SK-N-SH (cell line): ENCODE measurements at regions not wholly inside any gene's neighbourhood (a gene's known extent, or its start where the extent isn't known, plus 50 kb on each side); places are given as distances from the start of the nearest gene placed in this dataset.
A peak's percentile ranks its signal among the peaks of the same experiment; 100 is the strongest.

Experiments
- CTCF ChIA-PET: fragments of 300-600, 350-600 bp; formaldehyde crosslinking; extraction: SDS; loops from one replicate; lab custom pipeline; 2021; lab: Yijun Ruan, JAX
- POLR2A ChIA-PET: fragments of 350-600 bp; sonication (Branson Sonifier 250); formaldehyde crosslinking; extraction: SDS; loops from one replicate; lab custom pipeline; 2020; ENCODE audit warnings: antibody characterized with exemption, inconsistent platforms; lab: Yijun Ruan, JAX
- DNase-seq: peaks from one replicate; pipeline ENCODE4 v3.0.0; 2012
- H2AFZ ChIP-seq: fragments of 200-600 bp; sonication (generic); 2 replicates; pipeline ENCODE4 v1.8.1; 2016; ENCODE audit warnings: antibody characterized with exemption, mild to moderate bottlenecking, low read depth
- H3F3A ChIP-seq: fragments of 200-600 bp; sonication (generic); replicated peaks from 2 replicates; pipeline ENCODE3; 2016; ENCODE audit warnings: antibody characterized with exemption, mild to moderate bottlenecking; ENCODE audit not compliant: insufficient read depth
- H3K27ac ChIP-seq, 2 experiments: fragments of 200-500 bp in 1 of 2; fragments of 200-600 bp in 1 of 2; sonication (Bioruptor generic) in 1 of 2; sonication (generic), shearing (Covaris generic) in 1 of 2; 2 replicates each; pipeline versions ENCODE4 v1.5.1 to v1.6.1; 2014 to 2016; ENCODE audit warnings: low read depth in 2 of 2, inconsistent platforms in 1 of 2, low read length in 1 of 2, mild to moderate bottlenecking in 1 of 2, mixed read lengths in 1 of 2
- H3K27me3 ChIP-seq: fragments of 200-600 bp; sonication (generic), shearing (Covaris generic); 2 replicates; pipeline ENCODE4 v1.6.1; 2016; ENCODE audit warnings: mixed run types; ENCODE audit not compliant: insufficient read depth
- H3K36me3 ChIP-seq, 2 experiments: fragments of 200-500 bp in 1 of 2; fragments of 200-600 bp in 1 of 2; sonication (Bioruptor generic) in 1 of 2; sonication (generic) in 1 of 2; replicated peaks in 1 of 2; 2 replicates each; pipeline versions ENCODE3 to v1.5.1; 2014 to 2016; ENCODE audit warnings: low read length in 1 of 2, mild to moderate bottlenecking in 1 of 2; ENCODE audit not compliant: insufficient read depth in 2 of 2, control insufficient read depth in 1 of 2
- H3K4me1 ChIP-seq, 2 experiments: fragments of 200-500 bp in 1 of 2; fragments of 200-600 bp in 1 of 2; sonication (Bioruptor generic) in 1 of 2; sonication (generic), shearing (Covaris generic) in 1 of 2; 2 replicates each; pipeline versions ENCODE4 v1.5.1 to v1.6.1; 2014 to 2016; ENCODE audit warnings: low read depth in 1 of 2, low read length in 1 of 2, mixed run types in 1 of 2; ENCODE audit not compliant: insufficient read depth in 2 of 2, control insufficient read depth in 1 of 2
- H3K4me2 ChIP-seq: fragments of 200-600 bp; sonication (generic), shearing (Covaris generic); 2 replicates; pipeline ENCODE4 v1.6.1; 2017; ENCODE audit warnings: mixed run types
- H3K4me3 ChIP-seq, 2 experiments: fragments of 200-500 bp in 1 of 2; fragments of 200-600 bp in 1 of 2; sonication (Bioruptor generic) in 1 of 2; sonication (generic), shearing (Covaris generic) in 1 of 2; 2 replicates each; pipeline versions ENCODE4 v1.5.1 to v1.8.1; 2014 to 2016; ENCODE audit warnings: low read depth in 2 of 2, inconsistent platforms in 1 of 2, low read length in 1 of 2, mild to moderate bottlenecking in 1 of 2, mixed read lengths in 1 of 2, moderate library complexity in 1 of 2
- H3K79me2 ChIP-seq: fragments of 200-600 bp; sonication (generic); 2 replicates; pipeline ENCODE4 v1.8.1; 2017; ENCODE audit warnings: mild to moderate bottlenecking; ENCODE audit not compliant: insufficient read depth
- H3K9ac ChIP-seq: fragments of 200-600 bp; sonication (generic); 2 replicates; pipeline ENCODE4 v1.6.1; 2017; ENCODE audit warnings: mixed run types
- H3K9me2 ChIP-seq: fragments of 200-600 bp; sonication (generic); 2 replicates; pipeline ENCODE4 v1.6.1; 2017; ENCODE audit warnings: mixed run types
- H3K9me3 ChIP-seq: fragments of 200-600 bp; sonication (generic); 2 replicates; pipeline ENCODE4 v1.6.1; 2017; ENCODE audit warnings: mixed run types, mild to moderate bottlenecking, moderate library complexity
- H4K20me1 ChIP-seq: fragments of 200-600 bp; sonication (generic); 2 replicates; pipeline ENCODE4 v1.6.1; 2017; ENCODE audit warnings: mild to moderate bottlenecking, mixed run types; ENCODE audit not compliant: insufficient read depth
- ELF1 ChIP-seq: IDR thresholded peaks from 2 replicates; pipeline ENCODE4 v1.4.0; 2012
- FOXJ3 ChIP-seq: sonication (generic); formaldehyde crosslinking; IDR thresholded peaks from 2 replicates; pipeline ENCODE4 v1.5.1; 2020; ENCODE audit warnings: mild to moderate bottlenecking, missing genetic modification reagents
- JUND ChIP-seq: IDR thresholded peaks from 2 replicates; pipeline ENCODE4 v1.4.0; 2012
- MXI1 ChIP-seq: IDR thresholded peaks from 2 replicates; pipeline ENCODE4 v1.6.1; 2012; ENCODE audit warnings: mild to moderate bottlenecking, low read depth, low read length, improper control_type of control experiment
- NFIC ChIP-seq: IDR thresholded peaks from 2 replicates; pipeline ENCODE4 v1.4.0; 2012; ENCODE audit warnings: borderline replicate concordance
- PBX3 ChIP-seq: IDR thresholded peaks from 2 replicates; pipeline ENCODE4; 2012
- RAD21 ChIP-seq: IDR thresholded peaks from 2 replicates; pipeline ENCODE4 v1.6.1; 2012; ENCODE audit warnings: mild to moderate bottlenecking, low read length
- RFX5 ChIP-seq: IDR thresholded peaks from 2 replicates; pipeline ENCODE4 v1.6.1; 2012; ENCODE audit warnings: mild to moderate bottlenecking, improper control_type of control experiment, low read length
- RXRA ChIP-seq: IDR thresholded peaks from 2 replicates; pipeline ENCODE4 v1.4.0; 2012; ENCODE audit warnings: low read depth, mild to moderate bottlenecking, borderline replicate concordance
- SIN3A ChIP-seq: IDR thresholded peaks from 2 replicates; pipeline ENCODE4 v1.6.1; 2012; ENCODE audit warnings: low read depth, mild to moderate bottlenecking, low read length, moderate library complexity, borderline replicate concordance
- SMC3 ChIP-seq: IDR thresholded peaks from 2 replicates; pipeline ENCODE4 v1.6.1; 2012; ENCODE audit warnings: low read depth, low read length, improper control_type of control experiment
- TAF1 ChIP-seq: IDR thresholded peaks from 2 replicates; pipeline ENCODE4 v1.6.1; 2012; ENCODE audit warnings: low read depth, mild to moderate bottlenecking, low read length, moderate library complexity, borderline replicate concordance
- TCF12 ChIP-seq: IDR thresholded peaks from 2 replicates; pipeline ENCODE4 v1.4.0; 2012
- YY1 ChIP-seq: IDR thresholded peaks from 2 replicates; pipeline ENCODE4 v1.4.0; 2012; ENCODE audit warnings: low read depth, mild to moderate bottlenecking
- WGBS: methylation state at CpG from one replicate; pipeline ENCODE4 v1.1.6; 2017; ENCODE audit warnings: low lambda C conversion rate; 5-methylcytosine and 5-hydroxymethylcytosine counted together
- TF ChIP-seq, protein P1 (sequence below): fragments of 150-350 bp; IDR thresholded peaks from 2 replicates; pipeline ENCODE4 v1.6.1; 2016; ENCODE audit warnings: mild to moderate bottlenecking, low read depth, low read length
- TF ChIP-seq, protein P2 (sequence below): IDR thresholded peaks from 2 replicates; pipeline ENCODE4 v1.4.0; 2012; ENCODE audit warnings: low read depth, borderline replicate concordance
- TF ChIP-seq, protein P3 (sequence below): IDR thresholded peaks from 2 replicates; pipeline ENCODE4 v1.6.1; 2012; ENCODE audit warnings: mild to moderate bottlenecking, low read depth, low read length, moderate library complexity
- TF ChIP-seq, protein P4 (sequence below): fragments of 150-350 bp; IDR thresholded peaks from 2 replicates; pipeline ENCODE4 v1.6.1; 2017; ENCODE audit warnings: antibody characterized with exemption, low read length, low read depth, borderline replicate concordance

GRCh38 chr13:80131204-80131603 is 209.7 kb downstream of the SPRY2 start:
- Histone ChIP-seq H2AFZ (peak overlapping the region; percentile 67), H3K4me1 (peaks cover 16 to 24% of the 10 kb centered on the region in 2 experiments), H3K4me3 (peak overlapping the region; percentile 7 to 33; a peak in 2 of 4 replicates), H3K4me2 (peak overlapping the region; percentile 38), H3K9me2 (no peaks in the 10 kb centered on the region), H3K79me2 (no peaks in the 10 kb centered on the region), H3K9me3 (no peaks in the 10 kb centered on the region), H3F3A (no peaks in the 10 kb centered on the region), H3K27ac (peak overlapping the region; percentile 43 to 53; a peak in 2 of 4 replicates), H3K9ac (peak overlapping the region; percentile 18; the same call in 1 of the 2 replicates), H4K20me1 (no peaks in the 10 kb centered on the region), H3K27me3 (no peaks in the 10 kb centered on the region), H3K36me3 (no peaks in the 10 kb centered on the region)
- TF ChIP-seq SIN3A, result no peak
- TF ChIP-seq SMC3, result 0 out of 2 replicates have a peak, but pooled peaks have one; percentile 5
- peak; percentile 10; the same call in 1 of the 2 replicates for TF ChIP-seq RAD21
- TF ChIP-seq TAF1, result 0 out of 2 replicates have a peak, but pooled peaks have one; percentile 22
- peak; percentile 56 for DNase-seq
- POLR2A ChIA-PET, result no interaction called here
- WGBS, result 8% methylated on average over 4 of the region's 4 CpGs
- CTCF ChIA-PET, result no interaction called here

- POLR2A ChIA-PET, result no interaction called here
- TF ChIP-seq MXI1 (no peak), TCF12 (no peak), PBX3 (no peak), RFX5 (no peak), RXRA (no peak), JUND (no peak), YY1 (no peak), FOXJ3 (CRISPR knock-in tag) (no peak), SMC3 (no peak), ELF1 (no peak), RAD21 (no peak), NFIC (no peak)
- TF ChIP-seq, protein P1, sequence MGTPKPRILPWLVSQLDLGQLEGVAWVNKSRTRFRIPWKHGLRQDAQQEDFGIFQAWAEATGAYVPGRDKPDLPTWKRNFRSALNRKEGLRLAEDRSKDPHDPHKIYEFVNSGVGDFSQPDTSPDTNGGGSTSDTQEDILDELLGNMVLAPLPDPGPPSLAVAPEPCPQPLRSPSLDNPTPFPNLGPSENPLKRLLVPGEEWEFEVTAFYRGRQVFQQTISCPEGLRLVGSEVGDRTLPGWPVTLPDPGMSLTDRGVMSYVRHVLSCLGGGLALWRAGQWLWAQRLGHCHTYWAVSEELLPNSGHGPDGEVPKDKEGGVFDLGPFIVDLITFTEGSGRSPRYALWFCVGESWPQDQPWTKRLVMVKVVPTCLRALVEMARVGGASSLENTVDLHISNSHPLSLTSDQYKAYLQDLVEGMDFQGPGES, result no peak
- TF ChIP-seq, protein P2, sequence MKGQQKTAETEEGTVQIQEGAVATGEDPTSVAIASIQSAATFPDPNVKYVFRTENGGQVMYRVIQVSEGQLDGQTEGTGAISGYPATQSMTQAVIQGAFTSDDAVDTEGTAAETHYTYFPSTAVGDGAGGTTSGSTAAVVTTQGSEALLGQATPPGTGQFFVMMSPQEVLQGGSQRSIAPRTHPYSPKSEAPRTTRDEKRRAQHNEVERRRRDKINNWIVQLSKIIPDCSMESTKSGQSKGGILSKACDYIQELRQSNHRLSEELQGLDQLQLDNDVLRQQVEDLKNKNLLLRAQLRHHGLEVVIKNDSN, result no peak
- TF ChIP-seq, protein P3, sequence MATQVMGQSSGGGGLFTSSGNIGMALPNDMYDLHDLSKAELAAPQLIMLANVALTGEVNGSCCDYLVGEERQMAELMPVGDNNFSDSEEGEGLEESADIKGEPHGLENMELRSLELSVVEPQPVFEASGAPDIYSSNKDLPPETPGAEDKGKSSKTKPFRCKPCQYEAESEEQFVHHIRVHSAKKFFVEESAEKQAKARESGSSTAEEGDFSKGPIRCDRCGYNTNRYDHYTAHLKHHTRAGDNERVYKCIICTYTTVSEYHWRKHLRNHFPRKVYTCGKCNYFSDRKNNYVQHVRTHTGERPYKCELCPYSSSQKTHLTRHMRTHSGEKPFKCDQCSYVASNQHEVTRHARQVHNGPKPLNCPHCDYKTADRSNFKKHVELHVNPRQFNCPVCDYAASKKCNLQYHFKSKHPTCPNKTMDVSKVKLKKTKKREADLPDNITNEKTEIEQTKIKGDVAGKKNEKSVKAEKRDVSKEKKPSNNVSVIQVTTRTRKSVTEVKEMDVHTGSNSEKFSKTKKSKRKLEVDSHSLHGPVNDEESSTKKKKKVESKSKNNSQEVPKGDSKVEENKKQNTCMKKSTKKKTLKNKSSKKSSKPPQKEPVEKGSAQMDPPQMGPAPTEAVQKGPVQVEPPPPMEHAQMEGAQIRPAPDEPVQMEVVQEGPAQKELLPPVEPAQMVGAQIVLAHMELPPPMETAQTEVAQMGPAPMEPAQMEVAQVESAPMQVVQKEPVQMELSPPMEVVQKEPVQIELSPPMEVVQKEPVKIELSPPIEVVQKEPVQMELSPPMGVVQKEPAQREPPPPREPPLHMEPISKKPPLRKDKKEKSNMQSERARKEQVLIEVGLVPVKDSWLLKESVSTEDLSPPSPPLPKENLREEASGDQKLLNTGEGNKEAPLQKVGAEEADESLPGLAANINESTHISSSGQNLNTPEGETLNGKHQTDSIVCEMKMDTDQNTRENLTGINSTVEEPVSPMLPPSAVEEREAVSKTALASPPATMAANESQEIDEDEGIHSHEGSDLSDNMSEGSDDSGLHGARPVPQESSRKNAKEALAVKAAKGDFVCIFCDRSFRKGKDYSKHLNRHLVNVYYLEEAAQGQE, result no peak
- TF ChIP-seq, protein P4, sequence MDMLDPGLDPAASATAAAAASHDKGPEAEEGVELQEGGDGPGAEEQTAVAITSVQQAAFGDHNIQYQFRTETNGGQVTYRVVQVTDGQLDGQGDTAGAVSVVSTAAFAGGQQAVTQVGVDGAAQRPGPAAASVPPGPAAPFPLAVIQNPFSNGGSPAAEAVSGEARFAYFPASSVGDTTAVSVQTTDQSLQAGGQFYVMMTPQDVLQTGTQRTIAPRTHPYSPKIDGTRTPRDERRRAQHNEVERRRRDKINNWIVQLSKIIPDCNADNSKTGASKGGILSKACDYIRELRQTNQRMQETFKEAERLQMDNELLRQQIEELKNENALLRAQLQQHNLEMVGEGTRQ, result no peak
- CTCF ChIA-PET, result no interaction called here
- Histone ChIP-seq H3K4me3 (no peak overlapping the region), H4K20me1 (no peaks in the 10 kb centered on the region), H2AFZ (no peak overlapping the region), H3K4me1 (peaks cover 3 to 4% of the 10 kb centered on the region in 2 experiments; a peak in 2 of 4 replicates), H3K9ac (no peak overlapping the region), H3K9me2 (no peaks in the 10 kb centered on the region), H3K4me2 (no peak overlapping the region), H3K27me3 (no peaks in the 10 kb centered on the region), H3K36me3 (no peaks in the 10 kb centered on the region), H3K27ac (no peak overlapping the region), H3F3A (no peaks in the 10 kb centered on the region), H3K9me3 (no peaks in the 10 kb centered on the region), H3K79me2 (no peaks in the 10 kb centered on the region)
- no peak for DNase-seq
- 50% methylated on average over 1 of the region's 1 CpG for WGBS
These were observed 214.4 kb downstream of the SPRY2 start for GRCh38 chr13:80126389-80127068.
